Astrocyte (in vitro differentiated cells and primary cell): ENCODE measurements at regions not wholly inside any gene's neighbourhood (a gene's known extent, or its start where the extent isn't known, plus 50 kb on each side); places are given as distances from the start of the nearest gene placed in this dataset.

ENCODE experiments used
- CTCF ChIP-seq: IDR thresholded peaks from 2 replicates; pipeline ENCODE4 v1.5.1; 2011; ENCODE audit warnings: low read depth, mild to moderate bottlenecking, inconsistent platforms, low read length, moderate library complexity; ENCODE audit not compliant: insufficient read depth
- EZH2 ChIP-seq: IDR thresholded peaks from 2 replicates; pipeline ENCODE4 v1.6.1; 2012; ENCODE audit warnings: mild to moderate bottlenecking, low read length, inconsistent platforms; ENCODE audit not compliant: insufficient read depth

- TF ChIP-seq CTCF: no peak
- TF ChIP-seq EZH2: no peak
These were observed 267.2 kb downstream of the FAM43A start for GRCh38 chr3:194952841-194953241.
